CD14-positive monocyte (primary cell): ENCODE measurements at regions not wholly inside any gene's neighbourhood (a gene's known extent, or its start where the extent isn't known, plus 50 kb on each side); places are given as distances from the start of the nearest gene placed in this dataset.

Source experiments
- DNase-seq, 3 donors: peaks; one replicate each; pipeline ENCODE4 v3.0.0-alpha.2; 2011 to 2022
- H2AFZ ChIP-seq: 2 replicates; pipeline ENCODE4 v1.6.0; 2012; ENCODE audit warnings: mild to moderate bottlenecking, low read depth, low read length, inconsistent platforms; ENCODE audit not compliant: insufficient read depth, poor library complexity, severe bottlenecking
- H3K27ac ChIP-seq, 2 donors: 1 replicate in 1 of 2; 2 replicates in 1 of 2; pipeline ENCODE4 v1.5.1; 2012 to 2013; ENCODE audit warnings: low read length in 2 of 2, control low read depth in 1 of 2, inconsistent platforms in 1 of 2, low read depth in 1 of 2, mild to moderate bottlenecking in 1 of 2
- H3K27me3 ChIP-seq, 2 donors: one replicate each; pipeline versions ENCODE4 v1.6.0 to v1.6.1; 2011 to 2013; ENCODE audit warnings: low read length in 2 of 2; ENCODE audit not compliant: control insufficient read depth in 2 of 2, insufficient read depth in 2 of 2
- H3K36me3 ChIP-seq, 2 donors: replicated peaks in 1 of 2; 1 replicate in 1 of 2; 2 replicates in 1 of 2; pipeline versions ENCODE4 v1.5.1 to v1.6.1; 2012 to 2013; ENCODE audit warnings: low read length in 2 of 2, control low read depth in 1 of 2, inconsistent platforms in 1 of 2, mild to moderate bottlenecking in 1 of 2; ENCODE audit not compliant: insufficient read depth in 2 of 2, control insufficient read depth in 1 of 2
- H3K4me1 ChIP-seq, 2 donors: 1 replicate in 1 of 2; 2 replicates in 1 of 2; pipeline versions ENCODE4 v1.5.1 to v1.6.1; 2012 to 2013; ENCODE audit warnings: low read length in 2 of 2, control low read depth in 1 of 2, inconsistent platforms in 1 of 2, mild to moderate bottlenecking in 1 of 2, moderate library complexity in 1 of 2; ENCODE audit not compliant: insufficient read depth in 2 of 2, control insufficient read depth in 1 of 2
- H3K4me2 ChIP-seq: replicated peaks from 2 replicates; pipeline ENCODE3; 2012; ENCODE audit warnings: low read length, moderate library complexity, mild to moderate bottlenecking; ENCODE audit not compliant: poor library complexity, severe bottlenecking; ENCODE audit errors: extremely low read depth
- H3K4me3 ChIP-seq, 3 experiments: fragments of 200-600 bp in 1 of 3; sonication (generic) in 1 of 3; replicated peaks in 1 of 3; 1 replicate in 2 of 3; 2 replicates in 1 of 3; pipeline ENCODE4 v1.5.1; 2011 to 2013; ENCODE audit warnings: low read length in 3 of 3, mild to moderate bottlenecking in 3 of 3, control low read depth in 2 of 3, low read depth in 2 of 3, inconsistent platforms in 1 of 3, moderate library complexity in 1 of 3
- H3K79me2 ChIP-seq: 2 replicates; pipeline ENCODE4 v1.6.0; 2012; ENCODE audit warnings: mild to moderate bottlenecking, control low read depth, inconsistent platforms, low read length, moderate library complexity; ENCODE audit not compliant: insufficient read depth
- H3K9ac ChIP-seq: 2 replicates; pipeline ENCODE4 v1.6.0; 2017; ENCODE audit warnings: low read length, mild to moderate bottlenecking; ENCODE audit not compliant: insufficient read depth, poor library complexity, severe bottlenecking
- H3K9me3 ChIP-seq, 2 donors: replicated peaks in 1 of 2; 1 replicate in 1 of 2; 2 replicates in 1 of 2; pipeline versions ENCODE4 v1.5.1 to v1.6.1; 2012 to 2013; ENCODE audit warnings: low read length in 2 of 2, control low read depth in 1 of 2; ENCODE audit not compliant: control insufficient read depth in 1 of 2, insufficient read depth in 1 of 2
- H4K20me1 ChIP-seq: 2 replicates; pipeline ENCODE4 v1.6.0; 2012; ENCODE audit warnings: mild to moderate bottlenecking, low read length, control low read depth, moderate library complexity; ENCODE audit not compliant: insufficient read depth
- H3K27ac Mint-ChIP-seq, 7 donors: one replicate each; pipeline ENCODE4 v1.8.0; 2020; ENCODE audit warnings: mild to moderate bottlenecking in 7 of 7, mixed read lengths in 7 of 7, moderate library complexity in 6 of 7, inconsistent platforms in 2 of 7
- H3K27me3 Mint-ChIP-seq, 3 donors: one replicate each; pipeline ENCODE4 v1.8.0; 2021 to 2022; ENCODE audit warnings: low read depth in 3 of 3, mild to moderate bottlenecking in 3 of 3, mixed read lengths in 3 of 3, moderate library complexity in 3 of 3, inconsistent platforms in 1 of 3
- H3K36me3 Mint-ChIP-seq, 2 donors: one replicate each; pipeline ENCODE4 v1.8.0; 2020; ENCODE audit warnings: mixed read lengths in 2 of 2, inconsistent platforms in 1 of 2, mild to moderate bottlenecking in 1 of 2
- H3K4me1 Mint-ChIP-seq: one replicate; pipeline ENCODE4 v1.8.0; 2020; ENCODE audit warnings: mild to moderate bottlenecking, mixed read lengths
- H3K4me3 Mint-ChIP-seq, 2 donors: one replicate each; pipeline ENCODE4 v1.8.0; 2020; ENCODE audit warnings: mild to moderate bottlenecking in 2 of 2, mixed read lengths in 2 of 2, moderate library complexity in 1 of 2
- H3K9me3 Mint-ChIP-seq, 7 donors: one replicate each; pipeline ENCODE4 v1.8.0; 2020 to 2022; ENCODE audit warnings: mixed read lengths in 7 of 7, mild to moderate bottlenecking in 6 of 7, moderate library complexity in 6 of 7, inconsistent platforms in 2 of 7
- WGBS: methylation state at CpG from one replicate; pipeline ENCODE4 v1.1.5; 2013; ENCODE audit warnings: missing lambda C conversion rate; ENCODE audit not compliant: insufficient coverage; 5-methylcytosine and 5-hydroxymethylcytosine counted together
- intact Hi-C, 2 donors: fragments of 100-400 bp; cut with micrococcal nuclease; formaldehyde crosslinking; loops; one replicate each; pipeline versions ENCODE4 v1.15.0 to v1.15.1; 2023
- TF ChIP-seq, protein P1 (sequence below): fragments of 200-600 bp; IDR thresholded peaks from one replicate; pipeline ENCODE4 v1.8.0; 2022; ENCODE audit warnings: antibody characterized with exemption, mild to moderate bottlenecking

DNA sequence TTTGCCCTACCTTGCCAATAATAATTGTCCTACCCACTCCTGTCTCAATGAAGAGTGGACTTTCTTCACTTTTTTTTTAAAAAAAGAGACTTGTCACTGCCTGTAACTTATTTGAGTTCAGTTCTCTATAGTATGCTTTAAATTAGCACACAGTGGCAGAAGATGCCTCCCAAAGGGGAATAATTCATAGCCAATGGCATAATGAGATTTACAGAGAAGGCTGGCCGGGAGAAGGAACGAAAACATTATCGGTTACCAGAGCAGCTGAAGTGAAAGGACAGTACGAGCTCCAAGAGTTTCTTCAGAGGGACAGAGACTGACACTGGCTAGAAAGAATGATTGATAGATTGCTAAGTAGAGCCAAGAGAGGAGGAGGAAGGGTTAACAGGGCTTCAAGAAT lies 356.3 kb downstream of the EMP1 start:
- H3K27me3 Mint-ChIP-seq: peaks cover 0 to 2% (median 0%) of the 10 kb centered on the region in 3 donors
- H3K4me3 Mint-ChIP-seq: no peak overlapping the region

DNA sequence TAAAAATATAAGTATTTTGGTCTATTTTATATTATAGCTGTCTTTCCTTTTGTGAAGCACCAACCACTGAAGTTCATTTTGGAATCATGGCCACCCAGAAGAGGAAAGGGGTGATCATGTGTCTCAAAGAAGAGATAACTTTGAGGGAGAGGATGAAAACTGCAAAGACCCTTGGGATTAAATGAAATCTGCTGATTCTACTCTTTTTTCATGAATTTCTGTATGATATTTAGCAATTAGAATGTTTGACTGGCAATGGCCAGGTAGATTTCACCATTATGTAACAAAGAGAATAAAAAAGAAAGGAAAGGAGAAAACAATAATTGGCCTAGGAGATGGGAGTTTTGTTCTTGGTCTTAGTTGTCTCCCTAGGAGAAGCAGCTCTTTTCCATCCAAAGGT lies 350.8 kb downstream of the EMP1 start:
- Mint-ChIP-seq H3K9me3 (peaks cover 0 to 5% (median 2%) of the 10 kb centered on the region in 7 donors), H3K27me3 (peaks cover 1 to 2% (median 2%) of the 10 kb centered on the region in 3 donors), H3K27ac (no peak overlapping the region), H3K36me3 (no peaks in the 10 kb centered on the region), H3K4me1 (no peaks in the 10 kb centered on the region), H3K4me3 (no peak overlapping the region)
- Histone ChIP-seq H3K4me3 (no peak overlapping the region), H3K4me2 (no peak overlapping the region), H3K4me1 (no peaks in the 10 kb centered on the region), H3K9ac (no peak overlapping the region), H3K36me3 (no peaks in the 10 kb centered on the region), H2AFZ (no peak overlapping the region), H4K20me1 (no peaks in the 10 kb centered on the region), H3K79me2 (no peaks in the 10 kb centered on the region), H3K27ac (no peak overlapping the region), H3K9me3 (no peaks in the 10 kb centered on the region), H3K27me3 (no peaks in the 10 kb centered on the region)
- intact Hi-C loops: no loop called here
- TF ChIP-seq, protein P1, sequence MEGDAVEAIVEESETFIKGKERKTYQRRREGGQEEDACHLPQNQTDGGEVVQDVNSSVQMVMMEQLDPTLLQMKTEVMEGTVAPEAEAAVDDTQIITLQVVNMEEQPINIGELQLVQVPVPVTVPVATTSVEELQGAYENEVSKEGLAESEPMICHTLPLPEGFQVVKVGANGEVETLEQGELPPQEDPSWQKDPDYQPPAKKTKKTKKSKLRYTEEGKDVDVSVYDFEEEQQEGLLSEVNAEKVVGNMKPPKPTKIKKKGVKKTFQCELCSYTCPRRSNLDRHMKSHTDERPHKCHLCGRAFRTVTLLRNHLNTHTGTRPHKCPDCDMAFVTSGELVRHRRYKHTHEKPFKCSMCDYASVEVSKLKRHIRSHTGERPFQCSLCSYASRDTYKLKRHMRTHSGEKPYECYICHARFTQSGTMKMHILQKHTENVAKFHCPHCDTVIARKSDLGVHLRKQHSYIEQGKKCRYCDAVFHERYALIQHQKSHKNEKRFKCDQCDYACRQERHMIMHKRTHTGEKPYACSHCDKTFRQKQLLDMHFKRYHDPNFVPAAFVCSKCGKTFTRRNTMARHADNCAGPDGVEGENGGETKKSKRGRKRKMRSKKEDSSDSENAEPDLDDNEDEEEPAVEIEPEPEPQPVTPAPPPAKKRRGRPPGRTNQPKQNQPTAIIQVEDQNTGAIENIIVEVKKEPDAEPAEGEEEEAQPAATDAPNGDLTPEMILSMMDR: no peak
- no peak for DNase-seq

More for the DNA sequence above, 356.3 kb downstream of the EMP1 start:
- TF ChIP-seq, protein P1: no peak
- H3K9me3 Mint-ChIP-seq: peaks cover 0 to 7% (median 2%) of the 10 kb centered on the region in 7 donors
- Histone ChIP-seq H3K4me1 (no peaks in the 10 kb centered on the region), H4K20me1 (no peaks in the 10 kb centered on the region), H3K4me3 (no peak overlapping the region), H3K27me3 (no peaks in the 10 kb centered on the region), H2AFZ (no peak overlapping the region), H3K79me2 (no peaks in the 10 kb centered on the region), H3K4me2 (no peak overlapping the region), H3K9ac (no peak overlapping the region), H3K9me3 (no peaks in the 10 kb centered on the region), H3K27ac (no peak overlapping the region), H3K36me3 (no peaks in the 10 kb centered on the region)
- intact Hi-C loops: no loop called here
- no peak overlapping the region for H3K27ac Mint-ChIP-seq
- no peak for DNase-seq
- no peaks in the 10 kb centered on the region for H3K36me3 Mint-ChIP-seq
- WGBS: 94% methylated on average over 4 of the region's 4 CpGs
- no peaks in the 10 kb centered on the region for H3K4me1 Mint-ChIP-seq
